Activated T-cell treated with anti-CD3 and anti-CD28 coated beads for 24 hours (primary cell): ENCODE measurements at regions not wholly inside any gene's neighbourhood (a gene's known extent, or its start where the extent isn't known, plus 50 kb on each side); places are given as distances from the start of the nearest gene placed in this dataset.
"Not testable (repeated sequence)": the region's sequence is repeated elsewhere in the genome, so short reads cannot be mapped to it uniquely, and the experiment has no call there.

Experiments
- DNase-seq: peaks from one replicate; pipeline ENCODE4 v3.0.0-alpha.2; 2020; ENCODE audit warnings: low read depth

DNA sequence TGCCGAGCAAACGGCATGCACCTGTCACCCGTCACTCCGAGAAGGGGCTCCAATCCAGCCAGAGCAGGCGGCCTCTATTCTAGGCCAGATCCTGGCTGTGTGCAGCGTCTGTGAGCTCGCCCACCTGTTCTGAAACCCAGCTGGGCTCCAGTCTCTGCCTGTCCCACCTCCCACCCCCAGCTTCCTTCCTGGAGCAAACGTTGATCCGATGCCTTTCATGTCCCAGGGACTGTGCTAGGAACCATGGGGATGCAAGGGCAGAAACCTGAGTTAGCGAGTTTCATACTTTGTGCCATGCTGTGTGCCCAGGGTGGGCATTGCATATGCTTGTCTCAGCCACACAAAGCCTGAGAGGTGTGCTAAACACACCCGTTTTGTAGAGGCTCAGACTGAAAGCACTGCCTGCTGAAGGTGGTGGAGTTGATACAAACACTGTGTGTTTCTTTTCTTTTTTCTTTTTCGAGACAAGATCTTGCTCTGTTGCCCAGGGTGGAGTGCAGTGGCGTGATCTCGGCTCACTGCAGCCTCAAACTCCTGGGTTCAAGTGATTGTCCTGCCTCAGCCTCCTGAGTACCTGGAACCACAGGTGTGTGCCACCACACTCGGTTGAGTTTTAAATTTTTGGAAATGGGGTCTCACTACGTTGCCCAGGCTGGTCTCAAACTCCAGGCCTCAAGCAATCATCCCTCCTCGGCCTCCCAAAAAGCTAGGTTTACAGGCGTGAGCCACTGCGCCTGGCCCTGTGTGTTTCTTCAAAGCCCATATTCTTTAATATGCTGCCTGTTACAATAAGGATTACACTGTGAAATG lies 84.1 kb upstream of the MED13L start:
- no peak for DNase-seq

DNA sequence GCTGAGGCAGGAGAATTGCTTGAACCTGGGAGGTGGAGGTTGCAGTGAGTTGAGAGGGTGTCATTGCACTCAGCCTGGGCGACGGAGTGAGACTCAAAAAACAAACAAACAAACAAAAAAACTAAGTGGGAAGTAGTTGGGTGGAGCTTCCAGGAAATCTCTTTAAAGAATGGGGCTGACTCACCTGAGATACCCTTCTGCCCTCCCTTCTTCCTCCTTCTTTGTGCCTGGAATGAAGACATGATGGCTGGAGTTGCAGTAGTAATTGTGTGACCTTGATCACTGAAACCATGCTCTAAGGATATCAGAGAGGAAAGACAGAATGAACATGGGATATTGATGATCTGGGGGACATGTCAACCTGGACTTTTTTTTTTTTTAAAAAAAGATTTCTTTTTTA lies 87.6 kb upstream of the MED13L start:
- no peak for DNase-seq

DNA sequence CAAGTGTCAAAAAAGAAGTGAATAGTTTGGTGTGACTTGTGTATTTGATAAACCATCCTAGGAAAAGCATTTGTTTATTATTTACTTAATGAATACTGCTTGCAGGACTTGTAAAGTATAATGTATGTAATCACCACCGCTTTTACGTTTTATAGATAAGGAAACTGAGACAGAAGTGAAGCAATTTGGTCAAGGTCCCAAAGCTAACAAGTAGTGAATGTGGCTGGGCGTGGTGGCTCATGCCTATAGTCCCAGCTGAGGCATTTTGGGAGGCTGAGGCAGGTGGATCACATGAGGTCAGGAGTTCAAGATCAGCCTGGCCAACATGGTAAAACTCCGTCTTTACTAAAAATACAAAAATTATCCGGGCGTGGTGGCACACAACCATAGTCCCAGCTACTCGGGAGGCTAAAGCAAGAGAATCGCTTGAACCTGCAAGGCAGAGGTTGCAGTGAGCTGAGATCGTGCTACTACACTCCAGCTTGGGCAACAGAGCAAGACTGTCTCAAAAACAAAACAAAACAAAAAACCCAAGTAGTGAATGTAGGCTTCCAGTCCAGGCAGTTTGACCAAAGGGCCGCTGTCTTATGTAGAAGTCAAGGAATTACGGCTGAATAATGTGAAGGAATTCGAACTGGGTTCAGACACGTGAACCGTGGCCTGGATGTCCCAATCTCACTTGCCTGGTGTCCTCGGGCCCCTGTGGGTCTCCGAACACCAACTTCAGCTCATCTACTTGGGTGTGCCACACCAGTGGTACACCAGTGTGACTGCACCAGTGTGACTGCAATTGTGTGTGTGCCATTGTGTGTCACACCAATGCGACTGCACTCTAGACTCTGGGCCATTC lies 88.3 kb upstream of the MED13L start:
- no peak for DNase-seq

DNA sequence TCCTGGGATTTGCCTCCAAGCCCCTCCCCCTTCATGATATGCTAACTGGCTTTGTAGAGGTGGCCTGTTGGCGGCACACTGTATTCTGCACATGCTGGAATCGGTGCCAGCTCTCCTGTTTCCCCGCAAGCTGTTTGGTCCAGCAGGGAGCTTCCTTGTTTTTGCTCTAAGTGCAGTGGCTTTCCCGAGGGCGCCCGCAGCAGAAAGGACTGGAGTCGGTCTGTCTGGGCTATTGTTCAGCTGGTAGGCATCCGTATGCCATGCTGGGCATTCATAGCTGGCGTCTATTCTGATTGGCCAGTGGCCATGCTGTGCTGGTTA lies 88.9 kb upstream of the MED13L start:
- no peak for DNase-seq

DNA sequence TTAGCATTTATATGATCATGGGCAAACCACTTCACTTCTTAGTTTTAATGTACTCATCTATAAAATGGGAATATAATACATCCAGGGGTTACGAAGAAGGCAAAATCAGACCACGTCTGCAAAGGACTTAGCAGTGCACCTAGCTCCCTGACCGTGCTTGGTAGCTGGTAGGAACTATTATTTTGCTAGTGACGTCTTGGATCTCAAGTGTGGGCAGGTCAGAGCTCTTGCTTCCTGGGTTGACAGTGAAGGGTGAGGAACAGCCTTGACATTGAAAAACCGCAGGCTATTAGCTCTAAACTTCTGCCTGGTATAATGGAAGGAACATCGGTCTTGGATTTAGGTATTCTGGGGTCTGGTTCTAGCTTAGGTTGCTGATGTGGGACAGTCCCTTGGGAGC lies 89.3 kb upstream of the MED13L start:
- no peak for DNase-seq

DNA sequence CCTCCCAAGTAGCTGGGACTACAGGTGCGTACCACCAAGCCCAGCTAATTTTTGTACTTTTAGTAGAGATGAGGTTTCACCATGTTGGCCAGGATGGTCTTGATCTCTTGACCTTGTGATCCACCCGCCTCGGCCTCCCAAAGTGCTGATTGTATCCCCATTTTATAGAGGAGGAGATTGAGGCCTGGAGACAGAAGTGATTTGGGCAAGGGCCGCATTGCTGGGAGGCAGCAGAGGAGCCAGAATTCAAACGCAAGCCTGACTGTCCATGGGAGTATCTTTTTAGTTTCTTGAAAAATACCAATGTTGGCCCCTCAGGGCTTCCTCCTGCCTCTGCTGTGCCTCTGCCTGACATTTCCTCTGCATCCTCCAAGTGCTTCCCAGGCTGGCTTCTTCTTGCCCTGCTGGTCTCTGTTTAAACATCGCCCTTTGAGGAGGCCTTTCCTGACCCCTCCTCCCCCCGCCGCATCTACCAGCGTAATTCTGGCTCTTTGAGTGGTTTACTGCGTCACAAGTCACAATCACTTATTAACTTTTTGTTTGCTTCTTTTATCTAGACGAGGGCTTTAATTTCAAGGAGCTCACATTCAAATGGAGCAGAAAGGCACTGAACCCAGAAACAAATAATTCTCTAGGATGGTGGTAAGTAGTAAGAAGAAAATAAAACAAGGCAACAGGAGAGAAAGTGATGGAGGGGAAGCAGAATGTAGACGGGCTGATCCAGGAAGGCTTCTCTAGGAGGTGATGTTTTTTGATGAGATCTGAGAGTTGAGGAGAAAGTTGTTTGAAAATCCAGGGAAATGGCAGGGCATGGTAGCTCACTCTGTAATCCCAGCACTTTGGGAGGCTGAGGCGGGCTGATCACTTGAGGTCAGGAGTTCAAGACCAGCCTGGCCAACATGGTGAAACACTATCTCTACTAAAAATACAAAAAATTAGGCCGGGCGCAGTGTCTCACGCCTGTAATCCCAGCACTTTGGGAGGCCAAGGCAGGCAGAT lies 91.0 kb upstream of the MED13L start:
- no peak for DNase-seq

DNA sequence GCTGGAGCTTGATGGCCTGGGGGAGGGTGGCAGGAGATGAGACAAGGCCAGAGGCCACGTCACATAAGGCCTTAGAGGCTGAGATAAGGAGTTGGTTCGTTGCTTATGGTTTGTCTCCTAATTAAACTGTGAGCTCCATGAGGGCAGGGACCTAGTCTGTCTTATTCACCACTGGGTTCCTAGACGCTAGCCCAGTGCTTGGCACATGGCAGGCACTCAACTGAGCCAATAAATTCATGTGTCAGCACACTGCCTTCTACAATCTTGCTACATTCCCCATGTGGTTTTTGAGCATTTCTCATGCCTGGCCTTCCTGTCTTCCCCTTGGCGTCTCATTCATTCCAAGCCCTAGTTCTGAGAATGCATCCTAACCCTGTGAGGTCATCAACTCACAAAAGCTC lies 92.5 kb upstream of the MED13L start:
- no peak for DNase-seq

DNA sequence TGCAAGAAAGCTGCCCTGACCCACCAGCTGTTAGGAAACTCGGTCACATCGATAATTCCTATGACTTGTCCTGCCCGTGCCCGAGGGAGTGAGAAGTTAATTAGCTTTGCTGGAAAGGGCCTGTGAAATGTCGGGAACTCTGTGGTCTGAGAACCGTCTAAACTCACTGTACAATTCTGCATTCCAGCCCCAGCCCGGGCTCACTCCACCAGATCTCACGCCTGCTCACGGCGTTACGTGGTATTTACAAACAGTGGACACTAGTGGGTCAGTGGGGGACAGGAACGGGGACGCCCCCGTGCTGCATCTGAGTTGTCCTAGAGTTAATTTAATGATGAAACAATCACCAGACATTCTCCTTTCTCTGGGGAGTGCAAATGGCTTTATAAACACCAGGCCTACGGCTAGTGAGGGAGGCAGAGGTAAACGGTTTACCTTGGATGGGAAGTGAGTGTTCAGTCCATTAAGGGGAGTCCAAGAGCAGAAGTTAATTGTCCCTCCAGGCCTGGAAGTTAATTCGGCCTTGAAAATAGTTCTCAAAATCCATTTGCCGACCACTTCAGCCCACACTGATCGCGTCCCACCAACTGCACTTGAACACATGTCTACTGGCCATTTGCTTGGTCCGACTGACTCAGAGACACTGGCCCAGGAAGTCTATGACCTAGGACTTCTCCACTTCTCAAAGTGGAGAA lies 93.5 kb upstream of the MED13L start:
- DNase-seq: no peak

DNA sequence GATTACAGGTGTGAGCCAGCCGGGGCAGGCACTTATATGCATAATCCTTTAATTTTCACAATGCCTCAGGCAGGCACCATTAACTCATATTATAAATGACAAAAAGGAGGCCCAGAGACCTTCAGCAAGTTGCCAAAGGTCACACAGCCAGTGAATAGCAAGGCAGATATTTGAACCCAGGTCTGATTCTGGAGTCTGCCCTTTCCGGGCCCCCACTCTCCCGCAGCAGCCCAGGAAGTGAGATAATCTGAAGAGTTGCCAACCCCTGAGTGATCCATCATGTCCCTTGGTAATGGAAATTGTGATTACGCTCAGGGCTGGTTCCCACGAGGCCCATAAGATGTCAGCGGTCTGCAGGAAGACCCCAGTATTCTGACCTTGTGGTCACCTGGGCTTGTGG lies 95.3 kb upstream of the MED13L start:
- DNase-seq: no peak

DNA sequence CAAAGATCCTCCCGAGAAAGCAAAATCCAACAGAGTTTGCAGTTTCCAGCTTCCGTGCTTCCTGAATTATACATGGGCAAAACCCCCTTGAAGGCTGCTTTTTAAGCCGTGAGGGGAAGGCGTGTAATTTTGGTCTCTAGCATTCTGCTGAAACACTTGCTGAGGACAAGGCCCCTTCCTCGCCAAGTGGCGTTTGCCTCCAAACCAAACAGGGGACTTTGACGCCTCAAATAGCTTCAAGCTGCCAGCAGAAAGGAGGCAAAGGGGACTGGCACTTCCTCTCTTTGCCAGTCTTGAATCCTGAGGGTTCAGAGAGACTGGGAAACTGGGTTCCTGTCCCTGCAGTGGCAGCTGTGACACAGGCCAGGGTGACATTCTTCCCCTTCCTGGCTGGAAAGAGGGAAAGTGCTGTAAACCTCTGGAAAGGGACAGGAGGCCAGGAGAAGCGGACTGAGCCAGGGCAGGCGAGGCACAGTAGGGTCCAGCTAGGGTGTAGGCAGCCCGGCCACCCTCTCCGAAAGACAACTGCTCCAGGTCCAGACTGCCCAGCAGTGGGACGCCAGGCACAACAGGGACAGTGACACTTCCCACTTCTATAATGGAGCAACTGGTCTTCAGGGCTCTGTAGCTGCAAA lies 96.2 kb upstream of the MED13L start:
- DNase-seq: no peak

DNA sequence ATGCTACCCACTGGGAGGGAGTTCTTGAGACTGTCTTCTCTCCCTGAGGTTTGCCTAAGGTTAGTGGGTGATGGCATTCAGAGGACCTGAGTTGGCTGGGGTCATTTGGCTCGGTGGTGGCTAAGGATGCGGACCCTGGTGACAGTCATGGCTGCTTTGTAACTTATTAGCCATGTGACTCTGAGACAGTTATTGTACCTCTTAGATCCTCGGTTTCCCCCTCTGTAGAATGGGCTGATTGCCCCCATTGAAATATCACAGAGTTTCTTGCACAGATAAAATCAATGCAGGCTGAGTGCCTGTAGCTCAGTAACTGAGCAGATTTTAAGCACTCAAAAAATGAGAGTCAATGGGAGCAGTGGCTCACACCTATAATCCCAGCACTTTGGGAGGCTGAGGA lies 96.7 kb upstream of the MED13L start:
- DNase-seq: no peak

DNA sequence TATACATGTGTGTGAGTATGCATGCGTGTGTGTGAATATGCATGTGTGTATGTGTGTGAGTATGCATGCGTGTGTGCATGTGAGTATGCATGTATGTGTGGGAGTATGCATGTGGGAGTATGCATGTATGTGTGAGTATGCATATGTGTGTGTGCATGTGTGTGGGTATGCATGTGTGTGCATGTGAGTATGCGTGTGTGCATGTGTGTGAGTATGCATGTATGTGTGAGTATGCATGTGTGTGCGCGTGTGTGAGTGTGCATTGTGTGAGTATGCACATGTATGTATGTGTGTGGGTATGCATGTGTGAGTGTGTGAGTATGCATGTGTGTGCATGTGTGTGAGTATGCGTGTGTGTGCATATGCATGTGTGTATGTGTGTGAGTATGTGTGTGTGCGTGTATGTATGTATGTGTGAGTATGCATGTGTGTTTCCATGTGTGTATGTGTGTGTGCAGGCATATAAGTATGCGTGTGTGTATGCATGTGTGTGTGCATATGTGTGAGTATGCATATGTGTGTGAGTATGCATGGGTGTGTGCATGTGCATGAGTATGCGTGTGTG lies 97.9 kb upstream of the MED13L start:
- DNase-seq: no peak

DNA sequence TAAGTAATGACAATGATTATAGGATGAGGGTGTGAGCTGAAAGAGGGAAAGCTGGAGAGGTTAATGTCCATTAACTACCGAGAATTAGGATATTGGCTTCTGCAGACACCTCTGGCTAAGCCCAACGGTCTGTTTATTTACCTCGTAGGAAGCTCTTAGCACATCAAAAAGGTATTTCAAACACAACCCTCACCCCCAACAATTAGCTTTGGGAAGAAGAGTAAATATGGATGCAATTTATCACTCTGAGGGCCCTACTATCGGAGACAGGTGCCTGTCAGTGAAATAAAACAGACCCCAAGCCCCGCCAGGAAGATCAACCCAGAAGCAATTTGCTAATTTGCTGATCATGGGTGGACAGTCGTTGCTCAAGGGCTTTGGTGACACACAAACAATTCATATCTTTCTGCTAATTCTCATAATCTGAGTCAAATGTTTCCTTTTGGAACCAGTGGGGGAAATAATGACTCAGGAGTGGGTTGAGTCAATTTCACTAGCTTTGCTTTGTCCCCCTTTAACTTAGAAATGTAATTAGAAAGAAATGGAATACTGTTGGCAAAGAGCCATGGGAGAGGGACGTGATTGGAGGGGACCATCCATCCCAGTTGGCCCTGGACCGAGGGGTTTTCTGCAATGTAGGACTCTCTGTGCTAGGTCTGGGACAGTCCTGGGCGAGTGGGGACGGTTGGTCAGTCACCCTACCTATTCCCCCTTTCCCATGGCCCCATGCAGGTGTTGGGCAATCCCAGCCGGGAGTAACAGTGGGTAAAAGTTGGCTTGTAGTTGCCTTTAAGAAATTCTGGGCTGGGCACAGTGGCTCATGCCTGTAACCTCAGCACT lies 99.1 kb upstream of the MED13L start:
- no peak for DNase-seq

DNA sequence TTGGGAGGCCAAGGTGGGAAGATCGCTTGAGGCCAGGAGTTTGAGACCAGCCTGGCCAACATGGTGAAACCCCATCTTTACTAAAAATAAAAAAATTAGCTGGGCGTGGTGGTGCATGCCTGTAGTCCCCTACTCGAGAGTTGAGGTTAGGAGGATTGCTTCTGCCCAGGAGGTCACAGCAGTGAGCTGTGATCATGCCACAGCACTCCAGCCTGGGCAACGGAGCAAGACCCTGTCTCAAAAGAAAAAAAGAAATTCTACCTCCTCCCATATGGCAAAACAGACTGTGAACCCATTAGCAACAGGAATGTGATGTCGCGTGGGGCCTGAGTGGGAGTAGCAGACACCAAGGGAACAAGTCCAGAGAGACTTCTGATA lies 99.7 kb upstream of the MED13L start:
- DNase-seq: not testable (repeated sequence)

DNA sequence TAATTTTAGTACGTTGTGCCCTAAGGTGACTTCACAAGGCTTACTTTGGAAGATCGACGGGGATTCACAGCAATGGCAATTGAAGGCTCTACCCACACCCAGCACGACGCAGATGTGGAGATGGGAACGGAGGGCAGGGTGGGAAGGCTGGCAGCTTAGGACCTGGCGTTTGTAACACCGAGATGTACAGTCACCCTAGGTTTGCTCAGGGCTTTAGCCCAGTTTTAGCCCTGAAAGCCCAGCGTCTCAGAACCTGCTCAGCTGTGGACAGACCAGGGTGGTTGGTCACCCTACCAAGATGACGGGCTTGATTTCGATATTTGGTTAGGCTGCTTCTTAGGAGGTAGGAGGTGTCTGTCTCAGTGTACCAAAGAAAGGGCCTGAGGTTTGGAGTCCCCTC lies 100.5 kb upstream of the MED13L start:
- DNase-seq: no peak

DNA sequence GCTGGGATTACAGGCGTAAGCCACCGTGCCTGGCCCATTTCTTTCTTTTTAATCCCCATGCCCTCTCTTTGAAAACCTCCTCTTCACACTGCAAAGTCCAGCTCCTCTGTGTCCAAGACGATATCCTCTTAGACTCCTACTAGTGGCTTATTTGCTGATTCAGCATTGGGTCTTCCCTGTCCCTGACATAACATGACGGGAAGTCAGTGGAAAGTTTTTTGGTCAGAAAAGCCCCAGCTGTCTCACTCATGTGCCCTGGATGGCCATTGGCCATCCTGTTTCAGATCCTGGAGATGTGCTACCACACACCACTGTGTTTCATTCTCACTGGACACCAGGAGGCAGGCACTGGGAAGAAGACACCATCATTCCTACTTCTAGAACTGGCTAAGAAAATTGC lies 102.6 kb upstream of the MED13L start:
- DNase-seq: no peak

DNA sequence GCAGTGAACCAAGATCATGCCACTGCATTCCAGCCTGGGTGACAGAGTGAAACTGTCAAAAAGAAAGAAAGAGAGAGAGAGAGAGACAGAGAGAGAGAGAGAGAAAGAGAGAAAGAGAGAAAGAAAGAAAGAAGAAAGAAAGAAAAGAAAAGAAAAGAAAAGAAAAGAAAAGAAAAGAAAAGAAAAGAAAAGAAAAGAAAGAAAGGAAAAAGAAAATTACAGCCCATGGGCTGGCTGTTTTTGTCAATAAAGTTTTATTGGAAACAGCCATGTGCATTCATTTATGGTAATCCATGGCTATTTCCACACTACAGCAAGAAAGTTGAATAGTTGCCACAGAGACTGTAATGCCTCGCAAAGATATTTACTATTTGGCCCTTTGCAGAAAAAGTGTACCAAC lies 103.2 kb upstream of the MED13L start:
- not testable (repeated sequence) for DNase-seq

DNA sequence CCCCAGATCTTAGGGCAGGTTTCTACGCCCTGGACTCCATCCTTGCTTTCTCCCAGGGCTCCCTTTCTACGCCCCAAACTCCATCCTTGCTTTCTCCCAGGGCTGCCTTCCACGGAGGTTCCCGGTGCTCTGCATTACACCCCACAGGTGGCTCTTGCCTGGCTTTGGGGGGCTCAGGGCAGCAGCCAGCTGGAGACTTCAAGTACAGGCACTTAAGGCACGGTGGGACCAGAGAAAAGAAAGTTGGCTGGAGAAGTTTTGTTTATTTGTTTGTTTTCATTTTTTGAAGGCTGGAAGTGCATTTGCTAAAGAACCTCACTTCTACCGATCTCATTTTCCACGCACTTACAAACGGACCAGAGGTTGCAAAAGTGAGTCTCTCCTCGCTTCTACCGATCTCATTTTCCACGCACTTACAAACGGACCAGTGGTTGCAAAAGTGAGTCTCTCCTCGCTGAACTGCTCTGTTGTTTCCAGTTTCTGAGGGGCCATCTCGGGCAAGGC lies 103.8 kb upstream of the MED13L start:
- DNase-seq: no peak

DNA sequence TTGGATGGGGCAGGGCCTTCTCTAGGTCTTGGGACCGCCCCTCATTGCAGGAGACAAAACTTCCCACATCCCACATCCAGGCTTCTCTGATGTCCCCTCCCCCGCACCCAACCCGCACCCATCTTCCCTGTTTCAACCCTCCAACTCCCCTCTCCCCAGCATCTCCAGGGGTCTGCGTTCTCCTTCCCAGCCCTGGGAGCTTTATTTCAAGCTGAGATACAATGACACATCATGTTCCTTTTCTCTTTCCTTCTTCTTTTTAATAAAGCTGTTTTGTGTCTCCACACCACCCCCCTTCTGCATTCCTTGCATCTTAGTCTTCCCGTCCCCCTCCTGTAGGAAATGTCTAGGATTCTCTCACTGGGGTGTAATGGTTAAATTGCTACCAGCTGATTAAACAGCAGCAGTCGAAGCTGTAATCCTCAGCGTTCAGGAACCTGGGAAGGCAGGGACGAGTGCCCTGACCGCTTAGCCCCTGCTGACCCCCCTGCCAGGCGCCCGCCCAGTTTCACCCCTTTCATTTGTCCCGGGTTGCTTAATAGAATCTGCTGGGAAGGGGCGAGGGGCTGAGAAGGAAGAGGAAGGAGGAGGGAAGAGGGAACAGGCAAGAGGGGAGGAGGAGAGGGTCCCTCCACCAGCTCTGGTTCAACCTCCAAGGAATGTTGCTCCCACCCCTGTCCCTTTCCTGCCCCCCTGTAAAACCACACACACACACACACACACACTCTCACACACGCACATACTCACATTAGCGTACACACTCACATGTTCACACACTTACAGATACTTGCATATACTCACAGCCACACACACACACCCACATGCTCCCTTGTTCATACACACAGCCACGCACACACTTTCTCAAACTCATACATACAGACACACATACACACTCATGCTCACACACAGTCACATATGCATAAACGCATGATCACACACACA lies 104.5 kb upstream of the MED13L start:
- DNase-seq: no peak
